ENCODE measurements at regions not wholly inside any gene's neighbourhood (a gene's known extent, or its start where the extent isn't known, plus 50 kb on each side); places are given as distances from the start of the nearest gene placed in this dataset.

DNA sequence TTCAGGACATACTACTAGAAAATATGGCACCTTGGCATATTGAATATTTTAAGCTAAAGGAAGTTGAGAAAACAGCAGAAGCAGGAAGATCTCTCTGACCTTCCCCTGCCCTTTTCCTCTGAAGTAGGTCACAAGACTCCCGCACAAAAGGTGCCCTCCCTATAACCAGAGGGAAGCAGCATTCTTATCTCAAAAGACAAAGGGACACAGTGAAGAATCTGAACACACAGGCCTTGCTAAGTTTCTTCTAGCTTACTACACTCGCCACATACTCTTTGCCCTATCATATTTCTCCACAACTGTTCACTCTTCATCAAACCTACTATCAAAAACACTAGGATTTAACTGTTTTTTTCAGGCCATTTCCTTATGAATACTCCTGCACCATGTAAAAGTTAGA, 151.2 kb downstream of the ELOVL4 start:
- intact Hi-C loops (cut with DNase I; ENCODE audit: low total_unique reads) = no loop called here
- DNase-seq = no peak
- TF ChIP-seq, protein P1, sequence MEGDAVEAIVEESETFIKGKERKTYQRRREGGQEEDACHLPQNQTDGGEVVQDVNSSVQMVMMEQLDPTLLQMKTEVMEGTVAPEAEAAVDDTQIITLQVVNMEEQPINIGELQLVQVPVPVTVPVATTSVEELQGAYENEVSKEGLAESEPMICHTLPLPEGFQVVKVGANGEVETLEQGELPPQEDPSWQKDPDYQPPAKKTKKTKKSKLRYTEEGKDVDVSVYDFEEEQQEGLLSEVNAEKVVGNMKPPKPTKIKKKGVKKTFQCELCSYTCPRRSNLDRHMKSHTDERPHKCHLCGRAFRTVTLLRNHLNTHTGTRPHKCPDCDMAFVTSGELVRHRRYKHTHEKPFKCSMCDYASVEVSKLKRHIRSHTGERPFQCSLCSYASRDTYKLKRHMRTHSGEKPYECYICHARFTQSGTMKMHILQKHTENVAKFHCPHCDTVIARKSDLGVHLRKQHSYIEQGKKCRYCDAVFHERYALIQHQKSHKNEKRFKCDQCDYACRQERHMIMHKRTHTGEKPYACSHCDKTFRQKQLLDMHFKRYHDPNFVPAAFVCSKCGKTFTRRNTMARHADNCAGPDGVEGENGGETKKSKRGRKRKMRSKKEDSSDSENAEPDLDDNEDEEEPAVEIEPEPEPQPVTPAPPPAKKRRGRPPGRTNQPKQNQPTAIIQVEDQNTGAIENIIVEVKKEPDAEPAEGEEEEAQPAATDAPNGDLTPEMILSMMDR (IDR thresholded peaks at IDR 0.05) = no peak
- no peaks in the 10 kb centered on the region for H3K4me1 ChIP-seq
- H3K4me3 ChIP-seq = no peak overlapping the region
- no peak overlapping the region for H3K27ac ChIP-seq
- no peaks in the 10 kb centered on the region for H3K9me3 ChIP-seq
- no peaks in the 10 kb centered on the region for H3K36me3 ChIP-seq
- H3K27me3 ChIP-seq = no peaks in the 10 kb centered on the region

DNA sequence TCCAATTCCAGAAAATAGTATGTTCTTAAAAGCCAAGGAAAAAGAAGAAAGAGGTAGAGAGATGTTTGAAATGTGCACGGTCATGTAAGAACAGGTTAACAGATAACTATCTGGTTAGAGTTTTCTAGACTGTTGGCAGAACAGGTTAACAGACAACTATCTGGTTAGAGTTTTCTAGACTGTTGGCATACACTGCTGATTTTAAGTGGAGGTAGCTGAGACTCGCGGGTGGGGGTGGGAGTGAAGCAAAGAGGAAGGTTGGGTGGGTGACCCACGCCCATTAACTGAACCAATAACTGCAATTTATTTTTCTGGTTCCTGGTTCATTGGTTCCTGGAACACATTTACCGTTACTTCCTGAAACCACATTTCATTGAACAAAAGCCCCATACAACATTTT, 157.5 kb downstream of the ELOVL4 start:
- Histone ChIP-seq H3K36me3 (no peaks in the 10 kb centered on the region), H3K27me3 (no peaks in the 10 kb centered on the region), H3K4me1 (no peaks in the 10 kb centered on the region), H3K27ac (no peak overlapping the region), H3K4me3 (no peak overlapping the region), H3K9me3 (no peaks in the 10 kb centered on the region)
- TF ChIP-seq, protein P1 (IDR thresholded peaks at IDR 0.05) = no peak
- no peak for TF ChIP-seq POLR2A (IDR thresholded peaks at IDR 0.05)
- DNase-seq = no peak
- intact Hi-C loops (cut with DNase I; ENCODE audit: low total_unique reads) = no loop called here

DNA sequence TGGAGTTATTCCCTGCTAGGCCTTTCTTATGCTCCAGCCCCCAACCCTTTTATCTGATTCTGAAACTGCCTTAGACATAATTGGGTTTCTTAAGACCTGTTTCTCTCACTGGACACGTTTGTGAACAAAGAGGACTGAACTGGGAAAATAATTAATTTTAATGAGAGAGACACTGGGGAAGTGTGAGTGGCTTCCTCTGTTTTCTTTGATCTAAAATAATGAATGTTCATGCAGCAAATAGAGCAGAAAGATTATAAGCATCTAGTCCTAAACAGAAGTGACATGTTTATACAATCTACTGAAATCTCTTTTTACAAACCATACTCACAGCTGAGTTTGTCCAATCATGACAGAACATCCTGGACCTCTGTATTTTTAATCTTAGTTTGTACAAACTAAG, 157.6 kb downstream of the SH3BGRL2 start:
- Histone ChIP-seq H3K9me3 (no peaks in the 10 kb centered on the region), H3K27ac (no peak overlapping the region), H3K36me3 (no peaks in the 10 kb centered on the region), H3K4me3 (no peak overlapping the region), H3K4me1 (no peaks in the 10 kb centered on the region), H3K27me3 (no peaks in the 10 kb centered on the region)
- intact Hi-C loops (cut with DNase I; ENCODE audit: low total_unique reads) = no loop called here
- DNase-seq = no peak
- no peak for TF ChIP-seq POLR2A (IDR thresholded peaks at IDR 0.05)
- TF ChIP-seq, protein P1 (IDR thresholded peaks at IDR 0.05) = no peak

DNA sequence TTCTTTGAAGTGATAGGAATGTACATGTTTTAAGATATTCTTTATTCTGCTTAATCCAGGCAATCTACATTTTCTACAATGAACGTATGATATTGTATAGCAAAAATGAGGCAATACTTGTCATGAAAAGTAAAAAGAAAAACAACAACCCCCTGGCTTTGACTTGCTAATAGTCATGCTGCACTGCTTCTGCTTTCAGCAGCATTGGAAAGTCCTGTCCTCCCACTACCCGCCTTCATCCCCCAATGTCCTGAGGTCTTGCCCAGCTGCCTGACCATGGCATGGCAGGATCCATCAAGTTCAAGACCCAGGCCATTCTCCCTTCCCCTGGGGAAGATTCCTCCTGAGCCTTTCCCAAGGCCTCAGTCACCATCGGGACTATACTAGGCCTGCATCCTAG, 156.5 kb downstream of the SH3BGRL2 start:
- Histone ChIP-seq H3K4me3 (no peak overlapping the region), H3K36me3 (no peaks in the 10 kb centered on the region), H3K27ac (no peak overlapping the region), H3K27me3 (no peaks in the 10 kb centered on the region), H3K4me1 (no peaks in the 10 kb centered on the region), H3K9me3 (no peaks in the 10 kb centered on the region)
- TF ChIP-seq, protein P1 (IDR thresholded peaks at IDR 0.05) = no peak
- no peak for TF ChIP-seq POLR2A (IDR thresholded peaks at IDR 0.05)
- intact Hi-C loops (cut with DNase I; ENCODE audit: low total_unique reads) = no loop called here
- no peak for DNase-seq

DNA sequence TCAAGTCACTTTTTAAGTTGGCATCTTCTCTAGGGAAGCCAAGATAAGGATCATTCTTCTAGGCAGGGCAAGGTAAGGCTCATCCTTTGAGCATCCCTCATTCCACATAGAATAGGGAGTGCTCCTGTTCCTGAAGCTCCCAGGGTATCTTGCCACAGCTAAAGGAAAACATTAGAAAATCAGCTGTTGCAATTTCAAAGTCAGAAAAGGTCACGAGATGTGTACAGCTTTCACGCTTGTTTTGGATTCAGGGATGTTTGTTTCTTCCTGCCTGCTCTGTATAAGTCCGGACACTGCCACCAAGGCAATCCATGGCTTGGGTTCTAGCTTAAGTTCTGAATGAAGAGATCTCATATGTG, 153.2 kb downstream of the SH3BGRL2 start:
- DNase-seq = no peak
- H3K36me3 ChIP-seq = no peaks in the 10 kb centered on the region
- H3K27ac ChIP-seq = no peak overlapping the region
- H3K27me3 ChIP-seq = no peaks in the 10 kb centered on the region
- H3K4me1 ChIP-seq = no peaks in the 10 kb centered on the region
- H3K9me3 ChIP-seq = no peaks in the 10 kb centered on the region
- intact Hi-C loops (cut with DNase I; ENCODE audit: low total_unique reads) = no loop called here
- H3K4me3 ChIP-seq = no peak overlapping the region
- TF ChIP-seq POLR2A (IDR thresholded peaks at IDR 0.05) = no peak
- TF ChIP-seq, protein P1 (IDR thresholded peaks at IDR 0.05) = no peak
